Gastroesophageal sphincter (tissue), 4 donors: ENCODE measurements at regions not wholly inside any gene's neighbourhood (a gene's known extent, or its start where the extent isn't known, plus 50 kb on each side); places are given as distances from the start of the nearest gene placed in this dataset.

Source experiments
- ATAC-seq: fragments of 150-250 bp; one replicate; pipeline ENCODE4 v1.9.1; 2016; ENCODE audit warnings: mild to moderate bottlenecking, moderate library complexity
- H3K27ac ChIP-seq, 4 donors: fragments of 200-600 bp; sonication (generic) in 3 of 4; 1 replicate in 3 of 4; 2 replicates in 1 of 4; pipeline ENCODE4 v1.5.1; 2016 to 2019
- H3K27me3 ChIP-seq: fragments of 200-600 bp; sonication (generic); one replicate; pipeline ENCODE4 v1.5.1; 2019
- H3K36me3 ChIP-seq, 2 donors: fragments of 200-600 bp; sonication (generic); one replicate each; pipeline ENCODE4 v1.5.1; 2019; ENCODE audit warnings: control low read depth in 1 of 2
- H3K4me1 ChIP-seq, 3 donors: fragments of 200-600 bp; sonication (generic); 1 replicate in 2 of 3; 2 replicates in 1 of 3; pipeline ENCODE4 v1.5.1; 2016 to 2019; ENCODE audit warnings: control low read depth in 2 of 3
- H3K4me3 ChIP-seq, 2 donors: fragments of 200-600 bp; sonication (generic); one replicate each; pipeline ENCODE4 v1.5.1; 2019; ENCODE audit warnings: mild to moderate bottlenecking in 1 of 2, moderate library complexity in 1 of 2
- H3K9me3 ChIP-seq, 3 donors: fragments of 200-600 bp; sonication (generic); one replicate each; pipeline ENCODE4 v1.5.1; 2017 to 2019; ENCODE audit warnings: control low read depth in 2 of 3
- CTCF ChIP-seq, 4 experiments: fragments of 200-600 bp in 2 of 4; fragments of 450-650 bp in 2 of 4; sonication (generic) in 1 of 4; IDR thresholded peaks; one replicate each; pipeline ENCODE4 v1.5.1; 2017 to 2019; ENCODE audit warnings: antibody characterized with exemption in 4 of 4, mild to moderate bottlenecking in 2 of 4, moderate library complexity in 2 of 4
- EP300 ChIP-seq: sonication (generic); formaldehyde crosslinking; IDR thresholded peaks from one replicate; pipeline ENCODE4 v1.6.1; 2017; ENCODE audit warnings: antibody characterized with exemption, mild to moderate bottlenecking
- POLR2A ChIP-seq, 2 donors: fragments of 450-650 bp; IDR thresholded peaks; one replicate each; pipeline ENCODE4 v1.6.1; 2017; ENCODE audit warnings: antibody characterized with exemption in 2 of 2, mild to moderate bottlenecking in 2 of 2, moderate library complexity in 1 of 2
- POLR2AphosphoS5 ChIP-seq: sonication (generic); formaldehyde crosslinking; IDR thresholded peaks from one replicate; pipeline ENCODE4 v1.6.1; 2017; ENCODE audit warnings: antibody characterized with exemption
- WGBS, 2 donors: methylation state at CpG; one replicate each; pipeline ENCODE4 v1.1.5; 2018; ENCODE audit warnings: low coverage in 1 of 2; 5-methylcytosine and 5-hydroxymethylcytosine counted together

- Histone ChIP-seq H3K4me1 (no peaks in the 10 kb centered on the region), H3K36me3 (no peaks in the 10 kb centered on the region), H3K9me3 (no peaks in the 10 kb centered on the region), H3K27ac (no peak overlapping the region), H3K27me3 (no peaks in the 10 kb centered on the region), H3K4me3 (no peak overlapping the region)
- no peak for ATAC-seq
- WGBS, 2 donors, result 85 to 92% methylated on average over 3 of the region's 3 CpGs
- TF ChIP-seq POLR2A (IDR thresholded peaks at IDR 0.05), result no peak
- TF ChIP-seq EP300, result no peak
- no peak for TF ChIP-seq CTCF (IDR thresholded peaks at IDR 0.05)
- TF ChIP-seq POLR2AphosphoS5, result no peak
These were observed 668.5 kb downstream of the ISL1 start for GRCh38 chr5:52051759-52052158.

DNA sequence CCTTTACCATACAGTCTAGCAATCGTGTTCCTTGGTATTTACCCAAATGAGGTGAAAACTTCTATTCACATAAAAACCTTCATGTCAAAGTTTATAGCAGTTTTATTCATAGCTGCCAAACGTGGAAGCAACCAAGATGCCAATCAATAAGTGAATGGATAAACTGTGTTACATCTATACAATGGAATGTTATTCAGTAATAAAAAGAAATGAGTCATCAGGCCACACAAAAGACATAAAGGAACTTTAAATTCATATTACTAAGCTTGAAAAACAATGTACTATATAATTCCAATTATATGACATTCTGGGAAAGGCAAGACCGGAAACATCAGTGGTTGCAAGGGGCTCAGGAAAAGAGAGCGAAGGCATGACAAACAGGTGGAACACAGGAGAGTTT is 679.9 kb downstream of the ISL1 start:
- peaks cover 0 to 5% (median 0%) of the 10 kb centered on the region in 3 donors for H3K9me3 ChIP-seq
- no peak overlapping the region for H3K27ac ChIP-seq
- H3K4me1 ChIP-seq, result no peaks in the 10 kb centered on the region
- no peaks in the 10 kb centered on the region for H3K27me3 ChIP-seq
- H3K36me3 ChIP-seq, result no peaks in the 10 kb centered on the region
- WGBS, 2 donors, result 69 to 74% methylated on average over 4 of the region's 4 CpGs
- ATAC-seq, result no peak
- H3K4me3 ChIP-seq, result no peak overlapping the region
- TF ChIP-seq POLR2AphosphoS5 (no peak), POLR2A (IDR thresholded peaks at IDR 0.05) (no peak)

GRCh38 chr5:52065182-52065581 is 681.9 kb downstream of the ISL1 start:
- Histone ChIP-seq H3K27ac (no peak overlapping the region), H3K27me3 (no peaks in the 10 kb centered on the region), H3K4me3 (no peak overlapping the region), H3K36me3 (no peaks in the 10 kb centered on the region), H3K9me3 (peaks cover 0 to 9% (median 0%) of the 10 kb centered on the region in 3 donors), H3K4me1 (no peaks in the 10 kb centered on the region)
- TF ChIP-seq POLR2AphosphoS5 (no peak), POLR2A (IDR thresholded peaks at IDR 0.05) (no peak), EP300 (no peak), CTCF (IDR thresholded peaks at IDR 0.05) (no peak)
- ATAC-seq, result no peak
- WGBS, 2 donors, result 86 to 90% methylated on average over 2 of the region's 2 CpGs

GRCh38 chr5:52069997-52070396 is 686.7 kb downstream of the ISL1 start:
- Histone ChIP-seq H3K36me3 (no peaks in the 10 kb centered on the region), H3K4me1 (no peaks in the 10 kb centered on the region), H3K9me3 (peaks cover 0 to 9% (median 0%) of the 10 kb centered on the region in 3 donors), H3K27me3 (no peaks in the 10 kb centered on the region), H3K4me3 (no peak overlapping the region), H3K27ac (no peak overlapping the region)
- no peak for ATAC-seq
- no peak for TF ChIP-seq CTCF (IDR thresholded peaks at IDR 0.05)
- TF ChIP-seq POLR2AphosphoS5, result no peak
- no peak for TF ChIP-seq EP300
- no peak for TF ChIP-seq POLR2A (IDR thresholded peaks at IDR 0.05)

DNA sequence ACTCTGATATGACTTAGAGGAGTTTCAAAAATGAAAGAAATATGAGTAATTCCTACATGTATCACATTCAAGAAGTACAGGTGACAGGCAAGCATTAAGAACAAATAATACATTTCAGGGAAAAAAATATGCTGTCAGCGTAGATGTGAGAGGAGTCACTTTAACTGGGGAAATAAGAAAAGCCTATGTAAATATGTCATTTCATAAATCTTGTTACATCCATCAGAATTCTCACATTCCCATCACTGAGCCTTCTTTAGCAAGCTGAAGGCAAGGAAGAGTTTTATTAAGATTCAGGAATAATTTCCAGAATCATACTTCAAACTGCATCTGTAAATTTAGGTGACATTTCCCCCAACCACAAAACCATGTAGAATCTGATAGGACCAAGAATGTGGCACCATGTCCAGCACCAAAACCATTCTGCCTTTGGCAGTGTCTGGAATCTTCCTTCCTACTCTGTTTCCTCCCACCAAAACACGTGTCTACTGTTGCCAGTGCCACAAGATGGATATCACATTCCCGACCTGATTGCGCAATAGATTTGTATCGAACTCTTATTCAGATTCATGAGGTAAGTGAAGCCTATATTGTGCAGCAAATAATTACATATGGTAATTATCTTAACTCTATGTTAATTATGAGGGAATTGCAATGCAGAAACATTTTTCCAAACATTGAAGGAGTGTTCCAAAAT is 690.9 kb downstream of the ISL1 start:
- 79 to 87% methylated on average over 4 to 5 of the region's 5 CpGs for WGBS, 2 donors
- Histone ChIP-seq H3K36me3 (no peaks in the 10 kb centered on the region), H3K27ac (no peak overlapping the region), H3K9me3 (no peaks in the 10 kb centered on the region), H3K4me1 (no peaks in the 10 kb centered on the region), H3K27me3 (no peaks in the 10 kb centered on the region), H3K4me3 (no peak overlapping the region)
- ATAC-seq, result no peak
- no peak for TF ChIP-seq EP300
- no peak for TF ChIP-seq POLR2A (IDR thresholded peaks at IDR 0.05)
- TF ChIP-seq CTCF (IDR thresholded peaks at IDR 0.05), result no peak
- TF ChIP-seq POLR2AphosphoS5, result no peak
